ENCODE measurements at regions not wholly inside any gene's neighbourhood (a gene's known extent, or its start where the extent isn't known, plus 50 kb on each side); places are given as distances from the start of the nearest gene placed in this dataset.

DNA sequence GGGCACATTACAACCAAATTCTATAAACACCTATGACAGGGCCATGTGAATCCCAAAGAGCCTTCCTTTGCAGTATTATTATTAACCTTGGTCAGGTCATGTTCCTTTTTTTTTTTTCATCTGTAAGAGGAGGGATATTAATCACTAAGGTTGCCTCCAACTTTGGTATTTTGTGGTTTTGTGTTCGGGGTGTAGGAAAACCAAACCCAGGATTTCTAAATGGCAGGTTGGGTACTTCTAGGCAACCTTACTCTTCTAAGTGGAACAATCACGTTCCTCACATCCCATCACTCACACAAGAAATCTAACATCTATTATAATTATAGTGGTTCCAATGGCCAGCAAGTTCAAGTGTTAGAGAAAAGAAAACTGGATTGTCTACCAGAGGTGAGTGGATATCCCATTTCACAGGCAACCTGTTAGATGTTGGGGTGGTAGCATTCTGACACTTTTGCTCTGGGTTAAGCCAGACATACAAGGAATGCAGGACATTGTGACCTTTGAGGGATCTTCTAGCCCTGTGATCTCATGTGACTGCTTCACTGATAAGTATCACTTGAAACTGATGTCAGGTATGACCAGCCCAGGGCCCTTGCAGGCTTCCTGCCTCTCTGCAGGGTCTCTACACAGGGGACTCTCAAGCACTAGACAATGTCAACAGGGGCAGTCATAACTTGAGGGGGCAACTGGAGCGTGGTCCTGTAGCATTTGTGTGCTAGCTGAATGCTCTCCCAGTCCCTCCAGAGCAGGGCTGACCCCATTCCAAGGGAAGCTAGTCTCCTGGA lies 126.2 kb upstream of the VLDLR start:
- no peak for DNase-seq (ENCODE audit: low spot score)

DNA sequence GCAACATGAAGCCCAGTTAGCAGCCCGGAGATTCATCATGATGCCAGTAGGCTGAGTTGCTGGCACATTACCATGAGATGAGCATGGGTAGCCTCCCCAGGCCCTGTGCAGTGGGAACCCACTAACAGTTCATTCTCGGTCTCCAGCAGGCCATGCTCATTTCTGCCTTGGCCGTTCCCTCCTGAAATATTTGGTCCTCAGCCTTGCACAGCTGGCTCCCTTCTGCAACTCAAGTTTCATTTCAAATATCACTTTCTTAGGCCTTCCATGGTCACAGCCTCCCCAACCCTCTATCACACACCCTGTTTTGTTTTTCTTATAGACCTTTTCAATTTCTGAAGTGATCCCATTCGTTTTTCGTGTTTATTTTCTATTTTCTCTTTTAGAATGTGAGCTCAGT lies 125.4 kb upstream of the VLDLR start:
- DNase-seq (ENCODE audit: low spot score), result no peak

DNA sequence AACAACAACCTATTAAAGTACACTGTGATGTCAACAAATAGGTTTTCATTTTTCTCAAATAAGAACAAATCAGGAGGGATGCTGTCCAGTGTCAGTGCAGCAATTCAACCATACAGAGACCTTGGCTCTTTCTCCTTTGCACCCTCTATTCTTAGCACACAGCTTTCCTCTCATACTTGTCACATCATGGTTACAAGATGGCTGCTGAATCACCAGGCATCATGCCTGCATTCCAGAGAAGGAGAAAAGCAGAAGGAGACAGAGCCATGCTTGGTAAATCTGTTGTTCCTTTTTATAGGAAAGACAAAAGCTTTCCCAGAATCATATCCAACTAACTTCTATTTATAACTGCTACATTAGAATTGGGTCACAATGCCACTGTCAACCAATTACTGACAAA lies 124.7 kb upstream of the VLDLR start:
- DNase-seq (ENCODE audit: low spot score), result no peak

DNA sequence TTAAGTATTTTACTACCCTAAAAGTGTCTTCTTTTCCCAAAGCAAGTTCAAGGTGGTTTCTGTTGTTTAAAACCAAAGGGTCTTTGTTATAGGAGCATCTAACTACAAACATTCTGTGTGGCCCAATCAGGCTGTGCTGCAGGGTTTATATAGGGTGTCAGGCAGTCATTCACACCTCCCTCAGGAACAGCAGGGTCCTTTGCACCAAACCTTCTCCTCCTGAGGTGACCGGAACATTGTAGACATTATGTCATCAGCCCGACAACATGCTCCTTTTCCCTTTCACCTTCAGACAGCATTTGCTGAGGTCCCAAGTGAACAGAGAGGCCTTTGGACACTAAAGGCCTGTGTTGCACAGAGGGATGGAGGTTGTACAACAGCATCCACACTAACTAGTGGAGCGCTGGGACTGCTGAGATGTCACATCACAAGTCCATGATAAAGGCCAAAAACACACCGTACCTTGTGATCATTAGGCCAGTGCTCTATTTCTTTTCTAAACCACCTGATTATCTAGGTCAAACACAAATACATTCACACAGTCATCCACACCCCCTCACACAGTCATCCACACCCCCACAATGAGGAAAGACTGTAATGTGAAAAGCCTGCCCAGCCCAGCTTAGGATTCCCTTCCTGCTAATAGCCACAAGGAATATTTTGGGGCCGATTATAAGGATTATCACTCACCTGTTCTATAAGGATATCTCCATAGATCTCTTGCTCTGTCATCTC lies 123.8 kb upstream of the VLDLR start:
- DNase-seq (ENCODE audit: low spot score), result no peak

DNA sequence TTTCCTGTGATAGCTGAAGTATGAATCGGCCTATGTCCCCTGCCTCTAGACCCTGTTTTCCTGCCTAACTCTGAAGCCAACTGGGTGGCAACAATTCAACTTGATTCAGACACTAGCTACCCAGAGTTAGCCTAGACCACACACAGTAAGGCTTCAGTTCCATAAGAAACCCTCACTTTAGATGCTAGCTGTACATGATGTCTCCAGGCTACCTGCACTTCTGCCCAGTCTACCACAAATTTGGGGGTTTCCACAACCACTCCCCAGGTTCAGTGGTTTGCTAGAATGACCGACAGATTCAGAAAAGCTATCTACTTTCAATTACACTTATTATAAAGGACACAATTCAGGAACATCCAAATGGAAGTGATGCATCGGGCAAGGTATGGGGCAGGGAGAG lies 119.4 kb upstream of the VLDLR start:
- no peak for DNase-seq (ENCODE audit: low spot score)

DNA sequence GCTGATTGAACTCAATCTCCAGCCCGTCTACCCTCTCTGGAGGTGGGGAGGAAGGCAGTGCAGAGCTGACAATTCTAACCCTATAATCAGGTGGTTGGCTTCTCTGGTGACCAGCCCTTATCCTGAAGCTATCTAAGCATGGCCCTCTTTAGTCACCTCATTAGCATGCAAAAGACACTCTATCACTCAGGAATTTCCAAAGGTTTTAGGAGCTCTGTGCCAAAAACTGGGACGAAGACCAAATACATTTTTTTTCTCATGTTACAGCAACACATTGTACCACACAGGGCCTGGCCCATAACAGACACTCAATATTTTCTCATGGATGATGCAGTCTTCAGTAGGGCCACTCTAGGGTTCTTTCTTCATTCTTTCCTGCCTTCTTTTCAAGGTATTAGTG lies 118.8 kb upstream of the VLDLR start:
- no peak for DNase-seq (ENCODE audit: low spot score)

DNA sequence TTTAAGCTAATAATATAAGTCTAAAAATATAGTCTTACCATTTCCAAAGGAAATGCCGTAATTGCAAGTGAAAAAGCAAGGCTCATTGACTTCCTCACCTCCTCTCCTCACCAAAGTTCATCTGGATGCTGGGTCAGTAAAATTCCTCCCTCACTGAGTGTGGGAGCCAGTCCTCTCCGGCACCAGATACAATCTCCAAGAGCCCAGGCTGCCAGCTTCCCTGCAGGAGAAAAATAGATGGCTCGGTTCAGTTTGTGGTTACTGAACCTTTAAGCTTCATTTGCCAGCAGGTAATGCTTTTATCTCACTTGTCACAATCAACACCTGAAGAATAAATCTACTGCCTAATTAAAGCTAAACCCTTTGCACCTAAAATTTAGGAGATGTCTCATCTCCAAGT lies 115.3 kb upstream of the VLDLR start:
- DNase-seq (ENCODE audit: low spot score), result no peak

DNA sequence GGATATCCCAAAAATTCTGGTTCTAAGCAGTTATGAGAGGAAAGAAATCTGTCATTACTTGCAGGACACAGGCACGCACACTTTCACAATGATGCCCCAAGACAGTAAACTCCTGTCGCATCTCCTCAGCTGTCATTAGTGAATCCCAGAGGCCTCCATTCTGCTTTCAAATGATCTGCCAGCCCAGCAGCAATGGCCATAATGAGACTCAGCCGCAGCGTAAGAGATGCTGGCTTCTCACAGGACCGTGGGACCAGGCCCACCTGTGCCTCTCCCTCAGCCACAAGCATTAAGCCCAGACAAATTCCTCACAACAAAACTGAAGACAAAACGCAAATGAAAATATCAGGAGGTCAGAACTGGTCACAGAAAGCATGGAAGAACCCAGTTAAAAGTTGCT lies 98.0 kb upstream of the VLDLR start:
- DNase-seq (ENCODE audit: low spot score), result no peak

DNA sequence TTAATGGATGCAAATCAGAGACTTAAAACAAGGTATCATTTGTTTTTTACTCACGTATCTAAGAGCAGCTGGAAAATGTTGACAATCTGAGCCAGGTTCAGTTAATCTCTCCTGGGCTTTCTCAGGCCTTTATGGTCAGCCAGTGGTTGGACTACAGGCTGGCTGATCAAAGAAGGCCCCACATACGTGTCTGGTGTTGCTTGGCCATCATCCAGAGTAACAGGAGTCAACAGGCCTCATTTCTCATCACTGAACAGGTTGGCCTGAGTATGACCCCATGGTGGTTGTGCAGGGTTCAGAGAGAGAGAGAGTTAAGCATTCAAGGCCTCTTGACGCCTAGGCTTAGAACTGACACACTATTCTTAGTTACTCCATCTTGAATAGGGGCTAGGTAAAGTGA lies 97.0 kb upstream of the VLDLR start:
- DNase-seq (ENCODE audit: low spot score), result no peak

DNA sequence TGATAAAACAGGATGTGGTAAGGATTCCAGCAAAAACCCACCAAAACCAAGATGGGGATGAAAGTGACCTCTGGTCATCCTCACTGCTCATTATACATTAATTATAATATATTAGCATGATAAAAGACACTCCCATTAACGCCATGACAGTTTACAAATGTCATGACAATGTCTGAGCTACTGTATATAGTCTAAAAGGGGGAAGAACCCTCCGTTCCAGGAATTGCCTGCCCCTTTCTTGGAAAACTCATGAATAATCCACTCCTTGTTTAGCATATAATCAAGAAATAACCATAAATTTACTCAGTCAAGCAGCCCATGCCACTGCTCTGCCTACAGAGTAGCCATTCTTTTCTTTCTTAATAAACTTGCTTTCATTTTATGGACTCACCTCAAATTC lies 96.4 kb upstream of the VLDLR start:
- DNase-seq (ENCODE audit: low spot score), result no peak

DNA sequence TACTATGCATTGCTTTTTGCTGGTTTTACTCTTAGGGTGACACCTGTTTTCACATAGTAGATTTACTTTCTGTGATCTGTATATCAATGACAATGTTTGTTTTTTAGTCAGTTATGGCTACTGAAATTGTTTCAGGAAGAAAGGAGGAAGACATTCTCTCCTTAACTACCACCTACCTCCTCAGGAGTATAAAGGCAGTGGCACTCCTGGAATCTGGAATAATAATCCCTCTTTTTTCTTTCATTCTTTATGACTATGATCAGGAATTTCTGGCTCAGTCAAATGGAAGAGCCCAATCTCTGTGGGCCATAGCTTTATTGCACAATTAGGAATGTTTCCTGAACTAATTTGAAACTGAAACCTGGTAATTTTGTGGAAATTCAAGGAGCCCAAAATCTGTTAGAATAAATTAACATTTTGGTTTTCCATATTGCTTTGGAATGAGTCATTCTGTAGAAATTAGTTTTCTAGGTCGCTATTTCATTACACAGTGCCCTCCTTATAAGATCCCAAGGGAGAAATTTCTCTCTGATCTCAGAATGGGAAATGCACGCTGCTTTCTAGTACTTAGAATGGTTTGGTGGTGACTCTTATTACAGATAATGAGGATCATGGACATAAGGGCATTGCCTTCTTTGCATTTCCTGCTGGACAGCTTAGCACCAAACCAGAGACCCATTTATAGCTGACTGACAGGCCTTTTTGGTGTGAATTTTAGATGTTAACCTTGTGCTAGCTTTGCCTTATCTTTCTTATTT lies 95.3 kb upstream of the VLDLR start:
- DNase-seq (ENCODE audit: low spot score), result no peak

DNA sequence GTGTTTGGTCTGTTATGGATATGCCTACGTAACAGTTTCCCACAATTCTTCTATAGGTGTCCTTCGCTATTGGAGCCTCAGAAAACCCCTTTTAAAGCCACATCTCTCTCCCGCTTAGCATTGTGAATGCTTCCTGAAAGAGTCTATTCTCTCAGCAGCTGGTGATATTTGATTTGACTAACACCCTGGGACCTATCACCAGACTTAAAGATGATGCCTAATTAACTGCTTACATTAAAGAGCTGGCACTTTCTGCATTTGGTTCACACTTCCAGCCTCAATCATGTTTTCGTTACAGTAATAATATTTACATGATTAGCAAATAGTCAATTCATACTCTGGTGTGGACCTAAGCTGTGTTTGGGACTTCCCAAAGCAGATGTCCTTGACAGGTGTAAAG lies 90.1 kb upstream of the VLDLR start:
- no peak for DNase-seq (ENCODE audit: low spot score)

DNA sequence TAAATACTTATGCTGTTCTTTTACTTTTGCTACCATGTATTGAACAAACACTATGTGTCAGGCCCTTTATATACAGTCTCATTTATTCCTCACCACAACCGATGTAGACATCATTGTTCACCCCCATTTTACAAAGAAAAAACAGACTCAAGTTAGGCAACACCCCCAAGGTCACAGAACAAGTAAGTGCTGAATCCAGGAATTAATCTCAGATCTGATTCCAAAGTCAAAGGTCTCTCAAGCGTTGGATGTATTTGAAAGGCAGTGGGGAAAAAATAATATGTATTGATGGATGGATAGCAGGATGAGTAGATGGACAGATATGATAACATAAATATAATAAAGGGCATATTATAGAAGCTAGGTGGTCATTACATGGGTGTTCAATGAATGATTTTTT lies 85.1 kb upstream of the VLDLR start:
- no peak for DNase-seq (ENCODE audit: low spot score)

DNA sequence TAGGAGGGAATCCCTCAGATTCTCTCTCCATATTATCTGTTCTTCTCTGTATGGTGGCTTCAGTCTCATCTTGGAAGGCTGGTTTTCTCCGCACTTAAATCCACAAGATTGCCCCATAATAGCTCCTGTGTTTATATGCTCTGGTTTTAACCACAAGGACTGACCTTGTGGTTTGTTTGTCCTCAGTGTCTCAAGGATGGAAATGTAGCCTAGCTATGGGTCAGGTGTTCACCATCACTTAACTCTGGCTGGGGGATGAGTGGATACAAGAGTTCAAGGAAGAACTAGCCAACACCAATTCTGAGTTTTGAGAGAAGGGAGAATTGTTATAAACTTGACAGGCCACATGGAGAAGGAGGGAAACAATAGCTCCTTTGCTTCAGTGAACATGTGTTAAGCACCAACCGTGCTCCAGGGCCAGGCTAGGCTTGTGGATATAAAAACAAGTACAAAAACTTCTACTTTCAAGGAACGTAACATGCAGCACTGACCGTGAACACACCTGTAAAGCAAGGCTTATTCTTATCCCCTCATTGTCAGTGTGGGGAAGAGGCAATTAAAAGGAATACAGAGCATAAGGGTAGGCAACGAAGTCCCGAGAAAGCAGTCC lies 75.6 kb upstream of the VLDLR start:
- no peak for DNase-seq (ENCODE audit: low spot score)

DNA sequence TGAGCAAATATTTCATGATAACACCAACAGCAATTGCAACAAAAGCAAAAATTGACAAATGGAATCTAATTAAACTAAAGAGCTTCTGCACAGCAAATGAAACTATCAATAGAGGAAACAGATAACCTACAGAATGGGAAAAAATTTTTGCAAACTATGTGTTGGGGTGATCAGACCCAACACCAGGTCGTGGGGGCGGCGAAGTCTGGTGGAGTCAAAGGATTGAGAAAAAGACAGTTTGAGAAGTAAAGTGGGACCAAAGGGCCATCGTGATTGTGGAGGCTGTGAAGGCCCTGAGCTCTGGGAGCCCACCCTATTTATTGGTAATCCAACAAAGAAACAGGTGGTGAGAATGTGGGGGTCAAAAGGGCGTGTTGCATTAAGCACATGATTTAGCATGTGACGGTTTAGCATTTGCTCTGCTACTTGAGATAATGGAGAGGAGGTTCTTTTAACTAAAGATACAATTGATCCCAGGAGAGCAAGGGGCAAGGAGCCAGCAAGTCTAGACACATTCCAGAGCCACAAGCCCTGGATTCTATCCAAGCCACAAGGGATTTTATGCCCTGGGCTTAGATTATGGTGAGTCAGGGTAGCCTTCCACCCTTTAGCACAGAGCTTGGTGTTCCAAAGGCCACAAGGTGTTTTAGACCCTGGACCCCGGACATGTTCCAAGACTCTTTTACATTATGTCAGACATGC lies 65.5 kb upstream of the VLDLR start:
- peak; percentile 1 for DNase-seq (ENCODE audit: low spot score)

DNA sequence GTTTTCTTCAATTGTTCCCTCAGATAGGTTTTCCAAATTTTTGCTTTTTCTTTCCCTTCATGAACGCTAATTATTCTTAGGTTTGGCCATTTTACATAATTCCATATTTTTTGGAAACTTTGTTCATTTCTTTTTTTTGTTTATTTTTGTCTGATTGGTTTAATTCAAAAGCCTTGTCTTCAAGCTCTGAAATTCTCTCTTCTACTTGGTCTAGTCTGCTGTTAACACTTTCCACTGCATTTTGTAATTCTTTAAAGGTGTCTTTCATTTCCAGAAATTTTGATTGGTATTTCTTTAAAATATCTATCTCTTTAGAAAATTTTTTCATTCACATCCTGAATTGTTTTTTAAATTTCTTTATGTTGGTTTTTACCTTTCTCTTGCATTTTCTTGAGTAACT lies 63.9 kb upstream of the VLDLR start:
- no peak for DNase-seq (ENCODE audit: low spot score)

DNA sequence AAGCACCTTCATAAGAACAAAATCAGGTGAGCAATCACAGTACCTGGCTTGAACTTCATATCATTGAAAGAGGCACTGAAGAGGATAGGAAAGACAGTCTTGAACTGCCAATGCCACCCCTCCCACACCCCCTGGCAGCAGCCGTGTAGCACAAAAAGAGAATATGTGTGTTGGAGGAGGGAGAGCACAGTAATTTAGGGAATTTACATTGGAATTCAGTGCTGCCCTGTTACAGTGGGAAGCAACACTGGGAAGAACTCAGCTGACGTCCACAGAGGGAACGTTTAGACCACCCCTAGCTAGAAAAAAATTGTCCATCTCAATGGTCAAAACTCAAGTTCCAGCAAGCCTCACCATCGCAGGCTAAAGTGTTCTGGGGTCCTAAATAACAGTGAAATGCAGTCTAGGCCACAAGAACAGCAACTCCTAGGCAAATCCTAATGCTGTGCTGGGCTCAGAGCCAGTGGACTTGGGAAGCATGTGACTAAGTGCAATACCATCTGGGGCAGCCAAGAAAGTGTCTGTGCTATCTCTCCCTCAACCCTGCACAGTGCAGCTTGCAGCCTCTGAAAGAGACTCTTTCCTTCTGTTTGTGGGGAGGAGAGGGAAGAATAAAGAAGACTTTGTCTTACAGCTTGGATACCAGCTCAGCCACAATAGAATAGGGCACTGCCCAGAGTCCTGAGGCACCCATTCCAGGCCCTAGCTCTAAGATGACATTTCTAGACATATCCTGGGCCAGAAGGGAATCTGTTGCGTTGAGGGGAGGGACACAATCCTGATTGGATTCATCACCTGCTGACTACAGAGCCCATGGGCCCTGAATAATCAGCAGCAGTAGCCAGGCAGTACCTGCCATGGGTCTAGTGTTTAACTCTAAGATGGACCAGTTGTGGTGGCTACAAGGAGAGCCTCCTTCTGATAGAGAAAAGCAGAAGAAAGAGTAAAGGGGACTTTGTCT lies 62.1 kb upstream of the VLDLR start:
- DNase-seq (ENCODE audit: low spot score), result no peak

DNA sequence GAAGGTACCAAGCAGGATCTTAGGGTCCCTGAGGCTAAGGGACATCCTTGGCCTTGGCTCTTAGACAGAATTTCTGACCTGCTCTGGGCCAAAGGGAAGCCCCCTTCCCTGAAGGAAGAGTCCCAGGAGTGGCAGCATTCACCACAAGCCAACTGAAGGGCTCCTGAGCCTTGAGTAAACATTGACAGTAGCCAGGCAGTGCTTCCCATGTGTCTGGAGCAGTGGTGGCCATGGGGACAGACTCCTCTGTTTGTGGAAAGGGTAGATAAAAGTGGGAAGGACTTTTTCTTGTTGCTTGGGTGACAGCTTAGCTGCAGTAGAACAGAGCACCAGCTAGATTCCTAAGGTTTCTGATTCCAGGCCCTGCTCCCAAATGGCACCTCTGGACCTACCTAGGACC lies 61.4 kb upstream of the VLDLR start:
- DNase-seq (ENCODE audit: low spot score), result no peak

DNA sequence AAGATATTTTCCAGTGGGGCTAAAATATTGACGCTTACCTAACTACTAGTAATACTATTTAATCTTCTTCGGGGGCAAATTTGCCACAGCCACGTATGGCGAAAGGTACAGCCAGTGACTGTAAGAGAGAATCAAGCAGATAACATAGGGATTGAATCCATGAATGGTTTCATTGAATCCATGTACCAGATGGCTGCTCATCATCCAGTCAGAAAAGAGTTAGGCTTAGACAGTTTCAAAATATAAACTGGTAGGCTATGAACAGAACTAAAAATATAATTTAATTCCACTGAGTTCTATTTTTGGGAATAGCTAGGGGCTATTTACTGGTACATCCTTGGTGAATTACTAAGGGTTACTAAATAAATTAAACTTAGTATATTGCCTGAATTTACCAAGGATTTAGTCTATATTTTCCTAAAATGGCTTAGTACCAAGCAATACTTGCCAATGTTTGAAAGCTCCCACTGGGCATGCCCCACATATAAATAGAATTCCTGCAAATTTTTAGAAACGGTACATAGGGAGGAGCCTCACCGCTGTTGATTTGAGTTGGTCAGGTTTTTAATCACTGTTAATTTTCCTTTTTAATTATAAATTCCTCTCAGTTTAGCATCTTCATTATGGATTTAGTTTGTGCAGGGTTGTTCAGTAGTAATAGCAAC lies 55.8 kb upstream of the VLDLR start:
- no peak for DNase-seq (ENCODE audit: low spot score)

DNA sequence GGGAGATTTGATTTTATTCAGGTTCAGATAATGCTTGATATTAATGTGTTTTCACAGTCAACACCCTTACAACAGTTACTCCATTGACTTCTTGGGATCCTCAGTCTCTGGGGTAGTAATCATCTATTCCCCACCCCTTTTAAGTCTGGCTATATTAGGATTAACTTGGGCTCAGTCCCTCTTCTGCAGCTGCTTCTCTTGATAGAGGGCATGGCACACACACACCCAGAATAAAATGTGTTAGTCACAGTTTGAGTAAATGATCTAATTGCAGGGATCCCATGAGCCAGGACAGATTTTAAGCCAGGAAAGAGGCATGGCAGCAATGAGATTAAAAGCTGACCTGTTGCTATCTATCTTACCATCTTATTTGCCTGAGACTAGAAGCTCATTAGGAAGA lies 53.7 kb upstream of the VLDLR start:
- no peak for DNase-seq (ENCODE audit: low spot score)
